DOHH2 (cell line): ENCODE measurements at regions not wholly inside any gene's neighbourhood (a gene's known extent, or its start where the extent isn't known, plus 50 kb on each side); places are given as distances from the start of the nearest gene placed in this dataset.

Experiments used
- H3F3A ChIP-seq: fragments of 200-600 bp; sonication (generic), shearing (Covaris generic); 2 replicates; pipeline ENCODE4 v1.6.0; 2016; ENCODE audit warnings: antibody characterized with exemption, mild to moderate bottlenecking; ENCODE audit not compliant: control insufficient read depth, insufficient read depth
- H3K27ac ChIP-seq: fragments of 200-600 bp; sonication (generic); 2 replicates; pipeline ENCODE4 v1.5.1; 2014; ENCODE audit warnings: low read depth, mild to moderate bottlenecking, low read length, moderate library complexity
- H3K27me3 ChIP-seq: fragments of 200-600 bp; sonication (generic); 2 replicates; pipeline ENCODE4 v1.6.1; 2014; ENCODE audit warnings: mild to moderate bottlenecking, low read length, mixed read lengths; ENCODE audit not compliant: control insufficient read depth
- H3K36me3 ChIP-seq: fragments of 200-600 bp; sonication (generic); 2 replicates; pipeline ENCODE4 v1.6.1; 2014; ENCODE audit warnings: mild to moderate bottlenecking, low read length, moderate library complexity, mixed read lengths; ENCODE audit not compliant: control insufficient read depth
- H3K4me1 ChIP-seq: fragments of 200-600 bp; sonication (generic); 2 replicates; pipeline ENCODE4 v1.6.1; 2014; ENCODE audit warnings: mild to moderate bottlenecking, low read length, mixed read lengths; ENCODE audit not compliant: control insufficient read depth
- H3K4me2 ChIP-seq: fragments of 200-600 bp; sonication (generic); 2 replicates; pipeline ENCODE4 v1.6.0; 2014; ENCODE audit warnings: mild to moderate bottlenecking, low read length, moderate library complexity
- H3K4me3 ChIP-seq: fragments of 200-600 bp; sonication (generic); 2 replicates; pipeline ENCODE4 v1.5.1; 2014; ENCODE audit warnings: mild to moderate bottlenecking, low read length, mixed read lengths
- H3K79me2 ChIP-seq: fragments of 200-600 bp; sonication (generic); 2 replicates; pipeline ENCODE4 v1.6.1; 2014; ENCODE audit warnings: mild to moderate bottlenecking, low read length, mixed read lengths; ENCODE audit not compliant: control insufficient read depth
- H3K9me2 ChIP-seq: fragments of 200-600 bp; sonication (generic); replicated peaks from 2 replicates; pipeline ENCODE4 v1.6.1; 2014; ENCODE audit warnings: mild to moderate bottlenecking, low read length, mixed read lengths; ENCODE audit not compliant: control insufficient read depth
- H3K9me3 ChIP-seq: fragments of 200-600 bp; sonication (generic); 2 replicates; pipeline ENCODE4 v1.6.1; 2014; ENCODE audit warnings: antibody characterized with exemption, low read length, mixed read lengths; ENCODE audit not compliant: control insufficient read depth, insufficient read depth
- H4K20me1 ChIP-seq: fragments of 200-600 bp; sonication (generic); 2 replicates; pipeline ENCODE4 v1.6.0; 2014; ENCODE audit warnings: low read depth, mild to moderate bottlenecking, antibody characterized with exemption, low read length, moderate library complexity; ENCODE audit not compliant: control insufficient read depth, insufficient read depth
- EZH2phosphoT487 ChIP-seq: fragments of 200-600 bp; sonication (generic); IDR thresholded peaks from 2 replicates; pipeline ENCODE4 v1.6.1; 2017; ENCODE audit warnings: borderline replicate concordance, mild to moderate bottlenecking, antibody characterized with exemption, low read length, moderate library complexity, mixed read lengths
- TF ChIP-seq, protein P1 (sequence below): fragments of 200-600 bp; sonication (generic); IDR thresholded peaks from one replicate; pipeline ENCODE4 v1.5.1; 2014; ENCODE audit warnings: antibody characterized with exemption, mild to moderate bottlenecking, low read depth, low read length; ENCODE audit not compliant: poor library complexity, severe bottlenecking

DNA sequence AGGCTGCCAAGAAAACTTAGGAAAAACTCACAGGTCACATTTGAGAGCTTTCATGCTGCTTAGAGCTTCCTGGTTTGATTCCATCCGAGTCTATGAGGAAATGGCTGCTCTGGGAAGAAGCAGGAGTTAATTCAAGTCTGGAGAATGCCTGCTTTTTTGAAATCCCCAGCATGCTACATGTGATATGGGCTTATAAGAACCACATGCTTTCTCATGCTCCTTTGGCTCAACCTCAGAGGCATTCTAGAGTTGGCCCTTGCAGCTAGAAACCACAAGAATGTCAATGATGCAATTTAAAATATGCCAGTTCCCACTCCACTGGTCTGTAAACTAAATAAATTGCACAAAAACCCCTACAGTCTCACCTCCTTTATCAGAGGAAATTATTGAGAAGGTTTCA is 142.9 kb upstream of the OLIG3 start:
- Histone ChIP-seq H3F3A (no peaks in the 10 kb centered on the region), H3K9me3 (no peaks in the 10 kb centered on the region), H3K4me2 (no peak overlapping the region), H3K27ac (no peak overlapping the region), H3K4me1 (peaks cover 7% of the 10 kb centered on the region; the same call in 1 of the 2 replicates), H4K20me1 (no peaks in the 10 kb centered on the region), H3K9me2 (no peaks in the 10 kb centered on the region), H3K36me3 (no peaks in the 10 kb centered on the region), H3K4me3 (no peak overlapping the region), H3K27me3 (no peaks in the 10 kb centered on the region), H3K79me2 (no peaks in the 10 kb centered on the region)
- TF ChIP-seq EZH2phosphoT487 = no peak
- TF ChIP-seq, protein P1, sequence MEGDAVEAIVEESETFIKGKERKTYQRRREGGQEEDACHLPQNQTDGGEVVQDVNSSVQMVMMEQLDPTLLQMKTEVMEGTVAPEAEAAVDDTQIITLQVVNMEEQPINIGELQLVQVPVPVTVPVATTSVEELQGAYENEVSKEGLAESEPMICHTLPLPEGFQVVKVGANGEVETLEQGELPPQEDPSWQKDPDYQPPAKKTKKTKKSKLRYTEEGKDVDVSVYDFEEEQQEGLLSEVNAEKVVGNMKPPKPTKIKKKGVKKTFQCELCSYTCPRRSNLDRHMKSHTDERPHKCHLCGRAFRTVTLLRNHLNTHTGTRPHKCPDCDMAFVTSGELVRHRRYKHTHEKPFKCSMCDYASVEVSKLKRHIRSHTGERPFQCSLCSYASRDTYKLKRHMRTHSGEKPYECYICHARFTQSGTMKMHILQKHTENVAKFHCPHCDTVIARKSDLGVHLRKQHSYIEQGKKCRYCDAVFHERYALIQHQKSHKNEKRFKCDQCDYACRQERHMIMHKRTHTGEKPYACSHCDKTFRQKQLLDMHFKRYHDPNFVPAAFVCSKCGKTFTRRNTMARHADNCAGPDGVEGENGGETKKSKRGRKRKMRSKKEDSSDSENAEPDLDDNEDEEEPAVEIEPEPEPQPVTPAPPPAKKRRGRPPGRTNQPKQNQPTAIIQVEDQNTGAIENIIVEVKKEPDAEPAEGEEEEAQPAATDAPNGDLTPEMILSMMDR = no peak

DNA sequence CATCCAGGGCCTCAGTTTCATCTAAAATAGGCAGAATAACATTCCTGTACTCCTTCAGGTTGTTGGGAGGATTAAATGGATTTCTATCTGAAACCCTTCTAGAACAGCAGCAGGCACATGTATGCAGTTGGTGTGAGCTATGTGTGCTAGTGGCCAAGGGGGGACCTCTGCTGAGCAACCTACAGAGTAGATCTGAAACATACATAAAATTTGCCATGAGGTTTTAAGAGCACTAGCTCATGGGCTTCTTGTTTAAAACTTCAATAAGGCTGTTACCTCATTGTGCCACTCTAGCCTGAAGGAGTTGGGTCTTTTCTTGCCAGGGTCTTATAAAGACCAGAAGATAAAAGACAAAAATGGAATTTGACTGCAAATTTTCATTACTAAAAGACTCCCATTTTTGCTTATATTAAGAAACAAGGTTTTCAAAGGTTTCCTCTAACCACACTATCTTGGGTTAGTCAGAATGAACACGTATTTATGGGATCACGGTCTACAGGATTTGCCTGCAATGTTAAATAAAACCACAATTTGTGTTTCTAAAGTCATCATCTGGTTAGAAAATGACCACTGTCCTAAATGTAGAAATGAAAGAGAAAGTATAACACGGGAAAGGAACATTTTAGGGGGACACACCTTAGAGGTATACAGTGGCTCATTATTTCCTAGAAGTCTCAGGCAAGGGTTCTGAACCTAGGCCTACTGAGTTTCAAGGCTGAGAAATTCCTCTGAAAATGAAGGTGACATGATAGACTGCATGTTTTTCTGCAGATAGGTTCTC is 144.9 kb upstream of the OLIG3 start:
- Histone ChIP-seq H3K4me2 (no peak overlapping the region), H3K79me2 (no peaks in the 10 kb centered on the region), H3K27ac (no peak overlapping the region), H3K9me2 (no peaks in the 10 kb centered on the region), H3K36me3 (no peaks in the 10 kb centered on the region), H3F3A (no peaks in the 10 kb centered on the region), H3K9me3 (no peaks in the 10 kb centered on the region), H3K4me3 (no peak overlapping the region), H3K27me3 (no peaks in the 10 kb centered on the region), H3K4me1 (peaks cover 2% of the 10 kb centered on the region; the same call in 1 of the 2 replicates), H4K20me1 (no peaks in the 10 kb centered on the region)
- TF ChIP-seq, protein P1 = no peak
- no peak for TF ChIP-seq EZH2phosphoT487

DNA sequence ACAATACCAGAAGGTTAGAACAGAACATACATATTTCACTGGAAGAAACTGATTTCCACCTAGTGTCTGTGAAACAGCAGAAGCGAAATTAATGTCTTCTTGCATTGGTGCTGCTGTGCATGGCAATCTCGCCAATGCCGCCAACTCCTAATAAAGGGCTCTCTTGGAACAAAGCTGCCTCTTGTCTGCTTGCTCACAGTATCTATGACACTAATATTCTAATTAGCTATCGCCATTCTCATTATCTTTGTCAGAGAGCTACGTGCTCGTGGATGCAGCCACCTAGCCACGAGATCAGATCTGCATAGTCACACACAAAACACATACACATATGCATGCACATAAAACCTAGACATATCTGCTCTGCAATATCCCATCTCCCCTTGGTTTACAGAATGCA is 145.9 kb upstream of the OLIG3 start:
- H3K4me2 ChIP-seq = no peak overlapping the region
- no peaks in the 10 kb centered on the region for H3K9me2 ChIP-seq
- TF ChIP-seq, protein P1 = no peak
- TF ChIP-seq EZH2phosphoT487 = no peak
- no peaks in the 10 kb centered on the region for H4K20me1 ChIP-seq
- H3K9me3 ChIP-seq = no peaks in the 10 kb centered on the region
- H3K27me3 ChIP-seq = no peaks in the 10 kb centered on the region
- H3K4me3 ChIP-seq = no peak overlapping the region
- H3K4me1 ChIP-seq = no peaks in the 10 kb centered on the region
- no peaks in the 10 kb centered on the region for H3F3A ChIP-seq
- H3K36me3 ChIP-seq = no peaks in the 10 kb centered on the region
- no peaks in the 10 kb centered on the region for H3K79me2 ChIP-seq
- H3K27ac ChIP-seq = no peak overlapping the region
